T-helper 1 cell treated with Interleukin-12 subunit alpha and Interleukin-12 subunit beta and Interleukin-4 antibody, amounts not matched to agents 30 μg/mL and 1 μg/mL, for 36 hours (primary cell): ENCODE measurements at regions not wholly inside any gene's neighbourhood (a gene's known extent, or its start where the extent isn't known, plus 50 kb on each side); places are given as distances from the start of the nearest gene placed in this dataset.

ENCODE experiments used
- H3K27ac Mint-ChIP-seq: one replicate; pipeline ENCODE4 v1.8.0; 2021; ENCODE audit warnings: mild to moderate bottlenecking, mixed read lengths
- H3K27me3 Mint-ChIP-seq: one replicate; pipeline ENCODE4 v1.8.0; 2021; ENCODE audit warnings: low read depth, mixed read lengths
- H3K36me3 Mint-ChIP-seq: one replicate; pipeline ENCODE4 v1.8.0; 2021; ENCODE audit warnings: low read depth, mixed read lengths
- H3K4me1 Mint-ChIP-seq: one replicate; pipeline ENCODE4 v1.8.0; 2021; ENCODE audit warnings: low read depth, mixed read lengths
- H3K4me3 Mint-ChIP-seq: one replicate; pipeline ENCODE4 v1.8.0; 2021; ENCODE audit warnings: mild to moderate bottlenecking, moderate library complexity, mixed read lengths
- H3K9me3 Mint-ChIP-seq: one replicate; pipeline ENCODE4 v1.8.0; 2021; ENCODE audit warnings: mixed read lengths

DNA sequence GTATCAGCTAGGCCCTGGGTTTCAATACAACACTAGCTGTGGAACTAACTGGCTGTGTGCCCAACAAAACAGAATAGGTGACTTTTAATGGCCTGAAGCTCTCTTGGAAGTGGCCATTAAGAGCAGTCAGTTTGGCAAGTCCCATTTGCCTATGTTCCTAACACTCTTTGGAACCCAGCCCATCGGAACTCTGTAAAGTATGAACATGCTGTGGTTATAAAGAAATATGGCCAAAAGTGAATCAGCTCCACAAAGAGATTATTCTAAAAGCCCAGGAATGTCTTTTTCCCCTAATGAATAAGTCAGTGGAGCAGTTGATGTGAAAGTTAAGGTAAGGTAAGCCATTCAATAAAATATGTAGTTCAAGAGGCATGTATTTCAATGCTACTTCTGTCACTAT is 223.7 kb upstream of the ADAMTS5 start:
- Mint-ChIP-seq H3K36me3 (no peaks in the 10 kb centered on the region), H3K9me3 (peaks cover 15% of the 10 kb centered on the region), H3K27me3 (no peaks in the 10 kb centered on the region), H3K27ac (no peak overlapping the region), H3K4me3 (no peak overlapping the region), H3K4me1 (no peaks in the 10 kb centered on the region)

DNA sequence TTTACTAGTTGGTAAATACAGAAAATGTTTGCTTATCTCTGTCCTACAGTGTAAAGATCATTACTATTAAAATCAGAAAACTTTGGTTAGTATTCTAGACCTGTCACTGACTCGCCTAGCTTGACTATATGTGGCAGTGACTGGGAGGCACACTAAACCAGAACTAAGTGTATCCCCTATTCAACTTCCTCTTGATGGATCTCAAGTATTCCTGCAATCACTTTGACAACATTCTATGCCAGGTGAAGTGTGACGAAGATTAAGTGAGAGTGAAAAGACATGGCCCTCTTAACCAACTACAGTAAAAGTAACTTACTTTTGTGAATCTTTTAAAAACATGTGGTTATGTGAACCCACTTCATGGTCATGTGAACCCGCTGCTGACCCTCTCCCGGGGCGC is 223.0 kb upstream of the ADAMTS5 start:
- no peak overlapping the region for H3K4me3 Mint-ChIP-seq
- H3K9me3 Mint-ChIP-seq: peaks cover 15% of the 10 kb centered on the region
- no peaks in the 10 kb centered on the region for H3K27me3 Mint-ChIP-seq
- H3K36me3 Mint-ChIP-seq: no peaks in the 10 kb centered on the region
- H3K27ac Mint-ChIP-seq: no peak overlapping the region
- no peaks in the 10 kb centered on the region for H3K4me1 Mint-ChIP-seq

DNA sequence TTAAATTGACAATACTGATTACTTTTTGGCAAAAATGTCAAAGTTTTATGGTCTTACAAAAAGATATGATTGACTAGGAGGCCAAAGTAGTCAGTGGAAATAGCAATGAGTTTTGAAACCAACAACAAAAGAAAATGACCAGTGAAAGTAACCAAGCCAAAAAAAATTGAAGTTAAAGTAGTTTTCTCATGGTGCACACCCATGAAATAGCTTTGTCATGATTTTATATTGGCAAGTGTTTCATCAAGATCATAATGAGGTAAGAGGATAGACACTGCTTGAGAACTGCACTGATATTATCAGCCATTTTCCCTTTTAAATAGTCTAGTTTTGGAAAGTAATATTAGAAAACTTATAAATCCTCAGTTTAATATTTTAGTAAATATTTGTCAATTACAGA is 206.2 kb upstream of the ADAMTS5 start:
- Mint-ChIP-seq H3K9me3 (peaks cover 11% of the 10 kb centered on the region), H3K36me3 (no peaks in the 10 kb centered on the region), H3K4me3 (no peak overlapping the region), H3K4me1 (no peaks in the 10 kb centered on the region), H3K27ac (no peak overlapping the region), H3K27me3 (no peaks in the 10 kb centered on the region)

DNA sequence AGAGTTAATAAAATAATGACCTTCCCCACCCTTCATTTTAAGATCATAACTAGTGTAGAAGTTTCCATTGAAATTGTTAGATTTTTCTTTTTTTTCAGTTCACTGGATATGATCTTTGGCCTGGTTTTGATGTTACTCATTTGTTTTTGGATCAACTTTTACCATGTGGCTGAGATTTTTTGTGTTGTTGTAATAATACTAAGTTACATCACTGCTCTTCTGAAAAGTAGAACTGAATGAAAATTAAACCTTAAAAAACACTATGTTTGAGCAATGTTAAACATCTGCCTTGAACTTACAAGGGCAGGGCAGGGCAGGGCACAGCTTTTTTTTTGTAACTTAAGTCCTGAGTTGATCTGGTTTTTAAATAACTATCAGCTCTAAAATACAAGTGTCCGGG is 204.8 kb upstream of the ADAMTS5 start:
- Mint-ChIP-seq H3K4me3 (no peak overlapping the region), H3K27me3 (no peaks in the 10 kb centered on the region), H3K4me1 (no peaks in the 10 kb centered on the region), H3K36me3 (no peaks in the 10 kb centered on the region), H3K27ac (no peak overlapping the region), H3K9me3 (peaks cover 11% of the 10 kb centered on the region)

DNA sequence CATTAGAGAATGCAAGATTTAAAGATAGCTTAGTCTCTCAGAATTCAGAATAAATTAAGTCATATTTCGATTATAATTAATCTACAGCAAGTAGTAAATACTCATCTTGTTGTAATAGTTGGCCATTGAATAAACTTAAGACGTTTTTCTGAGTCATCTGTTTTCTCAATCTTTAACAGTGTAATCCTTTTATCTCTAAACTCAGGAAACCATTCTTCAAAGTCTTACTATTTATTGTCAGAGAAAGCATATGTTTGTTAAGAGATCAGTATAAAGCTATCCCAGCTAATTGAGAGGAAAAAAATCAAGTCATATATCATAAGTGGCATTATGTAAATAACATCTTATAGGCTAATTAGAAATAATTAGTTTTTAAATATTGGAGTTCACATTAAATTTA is 201.2 kb upstream of the ADAMTS5 start:
- H3K36me3 Mint-ChIP-seq: no peaks in the 10 kb centered on the region
- H3K4me3 Mint-ChIP-seq: no peak overlapping the region
- H3K27me3 Mint-ChIP-seq: no peaks in the 10 kb centered on the region
- H3K27ac Mint-ChIP-seq: no peak overlapping the region
- peaks cover 14% of the 10 kb centered on the region for H3K9me3 Mint-ChIP-seq
- no peaks in the 10 kb centered on the region for H3K4me1 Mint-ChIP-seq

DNA sequence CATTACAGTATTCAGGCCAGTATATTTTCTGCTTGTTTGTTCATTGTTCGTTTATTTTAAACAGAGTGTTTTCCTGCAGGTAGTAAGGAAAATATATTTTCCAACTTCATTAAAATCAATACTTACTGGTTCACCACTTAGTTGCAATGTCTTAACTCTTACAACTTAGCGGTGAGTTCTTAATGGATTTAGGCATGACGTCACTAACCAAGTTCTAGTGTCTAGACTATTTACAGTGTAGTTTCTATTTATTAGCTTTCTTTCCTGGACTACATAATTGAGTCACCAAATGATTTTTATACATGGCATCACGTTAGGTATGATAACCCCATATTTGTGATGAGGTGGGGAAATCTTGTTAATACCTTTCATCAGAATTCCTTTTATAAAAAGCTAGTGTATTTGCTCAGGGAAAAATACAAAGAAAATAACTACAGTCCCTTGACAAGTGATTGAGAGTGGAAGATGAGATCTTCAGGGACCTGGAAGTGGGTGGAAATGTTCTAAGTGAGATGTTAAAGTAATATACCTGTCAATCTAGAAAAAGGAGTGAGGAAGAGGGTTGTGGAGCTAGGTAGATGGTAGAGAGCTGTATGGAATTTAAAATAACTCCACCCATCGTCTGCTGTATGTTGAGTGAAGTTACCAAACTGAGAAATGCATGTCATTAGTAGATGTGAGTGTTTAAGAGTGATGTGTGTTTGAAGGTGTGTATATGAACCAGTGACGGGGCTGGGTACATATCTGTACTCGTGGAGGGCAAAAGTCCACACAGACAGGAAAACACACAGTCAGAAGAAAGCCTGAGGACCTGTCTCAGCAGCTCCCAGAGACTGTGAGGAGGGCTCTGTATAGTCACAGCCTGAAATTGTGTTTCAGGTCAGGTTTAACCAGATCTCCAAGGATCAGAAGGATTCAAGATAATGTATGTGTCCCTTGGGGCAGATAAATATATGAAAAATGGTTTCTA is 197.6 kb upstream of the ADAMTS5 start:
- Mint-ChIP-seq H3K9me3 (peaks cover 17% of the 10 kb centered on the region), H3K4me3 (no peak overlapping the region), H3K36me3 (no peaks in the 10 kb centered on the region), H3K27ac (no peak overlapping the region), H3K27me3 (no peaks in the 10 kb centered on the region), H3K4me1 (no peaks in the 10 kb centered on the region)

DNA sequence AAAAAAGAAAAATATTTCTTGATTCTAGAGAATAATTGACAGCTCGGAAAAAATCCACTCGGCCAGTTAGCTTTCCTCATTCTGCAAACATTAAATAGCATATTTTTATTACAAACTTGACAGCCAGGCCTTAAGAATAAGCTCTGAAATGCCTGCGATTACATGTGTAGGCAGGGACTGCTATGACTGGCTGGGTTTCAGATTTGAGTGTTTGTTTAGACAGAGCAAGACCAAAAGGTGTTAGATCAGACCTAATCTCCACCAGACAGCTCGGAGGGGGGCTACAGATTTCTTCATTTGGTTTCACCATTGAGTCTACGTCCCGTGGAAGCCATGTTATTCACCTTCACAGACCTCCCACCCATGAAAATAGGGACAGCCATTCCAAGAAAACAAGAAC is 192.1 kb upstream of the ADAMTS5 start:
- H3K4me1 Mint-ChIP-seq: no peaks in the 10 kb centered on the region
- H3K4me3 Mint-ChIP-seq: no peak overlapping the region
- no peak overlapping the region for H3K27ac Mint-ChIP-seq
- no peaks in the 10 kb centered on the region for H3K36me3 Mint-ChIP-seq
- no peaks in the 10 kb centered on the region for H3K27me3 Mint-ChIP-seq
- peaks cover 3% of the 10 kb centered on the region for H3K9me3 Mint-ChIP-seq

DNA sequence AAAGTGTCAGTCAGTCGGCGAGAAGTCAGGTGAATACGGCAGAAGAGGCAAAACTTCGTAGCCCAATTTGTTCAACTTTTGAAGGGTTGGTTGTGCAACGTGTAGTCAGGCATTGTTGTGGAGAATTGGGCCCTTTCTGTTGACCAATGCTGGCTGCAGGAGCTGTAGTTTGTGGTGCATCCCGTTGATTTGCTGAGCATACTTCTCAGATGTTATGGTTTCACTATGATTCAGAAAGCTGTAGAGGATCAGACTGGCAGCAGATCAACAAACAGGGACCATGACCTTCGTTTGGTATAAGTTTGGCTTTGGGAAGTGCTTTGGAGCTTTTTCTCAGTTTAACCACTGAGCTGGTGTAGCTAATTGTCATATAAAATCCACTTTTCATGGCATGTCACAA is 190.2 kb upstream of the ADAMTS5 start:
- Mint-ChIP-seq H3K36me3 (no peaks in the 10 kb centered on the region), H3K27me3 (no peaks in the 10 kb centered on the region), H3K9me3 (peaks cover 6% of the 10 kb centered on the region), H3K27ac (no peak overlapping the region), H3K4me1 (no peaks in the 10 kb centered on the region), H3K4me3 (no peak overlapping the region)

DNA sequence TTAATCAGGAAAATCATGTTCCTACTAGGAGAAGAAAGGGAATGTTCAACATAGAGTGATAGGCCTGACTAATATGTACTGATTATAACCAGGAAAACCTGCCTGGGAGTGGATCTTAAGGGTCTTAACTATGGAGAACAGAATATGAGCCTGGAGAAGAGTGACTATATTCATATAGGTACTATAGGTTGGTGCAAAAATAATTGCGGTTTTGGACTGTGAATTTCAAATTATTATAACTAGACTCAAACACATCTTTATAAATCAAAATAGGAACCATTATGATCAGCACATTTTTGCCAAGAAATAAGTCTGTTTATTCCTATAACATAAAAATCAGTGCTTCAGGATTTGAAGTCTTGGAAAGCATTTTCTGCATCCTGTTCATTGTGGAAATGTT is 189.8 kb upstream of the ADAMTS5 start:
- Mint-ChIP-seq H3K36me3 (no peaks in the 10 kb centered on the region), H3K9me3 (peaks cover 4% of the 10 kb centered on the region), H3K4me3 (no peak overlapping the region), H3K4me1 (no peaks in the 10 kb centered on the region), H3K27ac (no peak overlapping the region), H3K27me3 (no peaks in the 10 kb centered on the region)

DNA sequence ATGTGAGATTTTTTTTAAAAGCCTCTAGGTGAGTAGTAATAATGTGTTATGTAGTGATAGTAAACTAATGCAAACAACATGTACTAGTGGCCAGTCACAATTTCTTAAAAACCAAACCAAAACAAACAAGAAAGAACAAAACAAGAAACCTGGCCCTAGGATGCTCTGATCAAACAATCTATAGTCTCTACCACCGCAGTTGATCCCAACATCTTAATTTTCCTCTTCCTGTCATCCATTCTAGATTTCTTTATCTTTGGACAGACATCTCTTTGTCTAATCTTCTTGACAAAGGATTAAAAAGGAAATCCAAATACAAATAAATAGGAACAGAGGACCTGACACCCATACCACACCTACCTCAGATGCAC is 188.2 kb upstream of the ADAMTS5 start:
- Mint-ChIP-seq H3K4me1 (no peaks in the 10 kb centered on the region), H3K36me3 (no peaks in the 10 kb centered on the region), H3K4me3 (no peak overlapping the region), H3K27me3 (no peaks in the 10 kb centered on the region), H3K27ac (no peak overlapping the region), H3K9me3 (peaks cover 3% of the 10 kb centered on the region)

DNA sequence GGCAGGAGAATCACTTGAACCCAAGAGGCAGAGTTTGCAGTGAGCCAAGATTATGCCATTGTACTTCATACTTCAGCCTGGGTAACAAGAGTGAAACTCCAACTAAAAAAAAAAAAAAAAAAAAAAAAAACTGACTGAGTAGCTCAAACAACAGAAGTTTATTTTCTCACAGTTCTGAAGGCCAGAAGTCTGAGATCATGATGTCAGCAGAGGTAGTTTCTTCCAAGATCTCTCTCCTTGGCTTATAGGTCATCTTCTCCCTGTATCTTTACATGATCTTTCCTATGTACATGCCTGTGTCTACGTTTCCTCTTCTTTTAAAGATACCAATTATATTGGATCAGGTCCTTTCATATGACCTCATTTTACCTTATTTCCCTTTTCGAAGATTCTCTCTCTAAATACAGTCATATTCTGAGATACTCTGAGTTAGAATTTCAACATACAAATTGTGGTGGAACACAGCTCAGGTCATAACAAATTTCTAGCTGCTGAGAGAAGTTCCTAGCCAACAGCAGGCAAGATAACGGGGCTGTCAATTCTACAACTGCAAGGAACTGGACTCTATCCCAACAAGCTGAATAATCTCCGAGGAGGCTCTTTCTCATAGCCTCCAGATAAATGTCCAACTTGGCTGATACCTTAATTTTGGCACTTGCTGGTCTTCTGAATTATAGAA is 187.7 kb upstream of the ADAMTS5 start:
- Mint-ChIP-seq H3K27me3 (no peaks in the 10 kb centered on the region), H3K27ac (no peak overlapping the region), H3K9me3 (peaks cover 3% of the 10 kb centered on the region), H3K36me3 (no peaks in the 10 kb centered on the region), H3K4me3 (no peak overlapping the region), H3K4me1 (no peaks in the 10 kb centered on the region)

DNA sequence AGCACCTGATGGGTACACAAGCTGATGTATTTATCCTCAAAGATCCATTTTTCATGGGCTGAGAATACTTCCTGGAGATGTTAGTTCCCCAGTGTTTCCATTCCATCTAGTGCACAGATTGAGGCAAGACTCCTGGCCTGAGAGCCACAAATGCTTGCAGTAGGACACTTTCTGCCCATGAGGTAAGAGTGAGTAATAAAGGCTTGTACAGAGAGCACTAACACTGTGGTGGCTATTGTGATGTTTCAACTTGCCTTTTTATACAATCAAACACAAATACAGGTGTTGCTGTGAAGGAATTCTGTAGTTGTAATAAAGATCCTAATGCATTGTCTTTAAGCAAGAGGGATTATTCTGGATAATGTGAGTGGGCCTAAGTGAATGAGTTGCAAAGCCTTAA is 186.1 kb upstream of the ADAMTS5 start:
- Mint-ChIP-seq H3K27me3 (no peaks in the 10 kb centered on the region), H3K27ac (no peak overlapping the region), H3K4me1 (no peaks in the 10 kb centered on the region), H3K36me3 (no peaks in the 10 kb centered on the region), H3K4me3 (no peak overlapping the region), H3K9me3 (peaks cover 3% of the 10 kb centered on the region)

DNA sequence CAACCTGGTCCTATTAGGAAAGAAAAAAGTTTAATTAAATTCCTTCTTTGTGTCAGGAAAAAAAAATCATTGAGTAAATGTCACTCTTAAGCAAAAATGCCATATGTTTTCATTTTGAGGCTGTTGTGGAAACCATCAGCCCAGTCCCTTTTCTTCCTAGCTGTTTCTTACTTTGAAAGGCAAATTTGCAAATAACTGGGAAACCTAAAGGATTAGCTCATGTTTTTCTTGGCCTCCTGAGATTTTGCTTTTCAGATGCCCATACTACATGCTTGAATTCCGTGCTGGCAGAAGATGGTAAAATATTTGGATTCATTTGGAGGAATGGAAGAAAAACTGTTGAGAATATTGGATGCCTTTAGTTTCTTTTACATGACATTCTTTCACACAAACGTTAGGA is 182.1 kb upstream of the ADAMTS5 start:
- no peaks in the 10 kb centered on the region for H3K4me1 Mint-ChIP-seq
- no peaks in the 10 kb centered on the region for H3K36me3 Mint-ChIP-seq
- H3K27me3 Mint-ChIP-seq: no peaks in the 10 kb centered on the region
- H3K27ac Mint-ChIP-seq: no peak overlapping the region
- H3K9me3 Mint-ChIP-seq: peaks cover 7% of the 10 kb centered on the region
- H3K4me3 Mint-ChIP-seq: no peak overlapping the region

DNA sequence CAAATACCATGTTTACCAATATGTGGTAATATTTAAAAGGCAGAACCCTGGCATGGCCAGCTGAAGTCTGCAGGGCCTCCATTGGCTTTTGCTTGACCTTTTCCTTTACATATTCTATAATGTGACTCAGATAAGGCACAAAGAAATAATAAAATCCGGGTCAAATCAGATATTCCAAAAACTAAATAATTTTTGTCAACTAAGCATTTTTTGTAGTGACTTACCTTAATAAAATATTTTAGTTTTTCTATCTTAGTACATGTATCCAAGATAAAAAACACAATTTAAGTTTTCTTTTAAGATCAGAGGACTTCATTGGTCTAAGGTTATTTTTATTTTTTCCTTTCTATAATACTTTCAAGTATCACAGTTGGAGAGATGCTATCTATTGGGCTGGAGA is 179.4 kb upstream of the ADAMTS5 start:
- H3K27me3 Mint-ChIP-seq: no peaks in the 10 kb centered on the region
- no peak overlapping the region for H3K4me3 Mint-ChIP-seq
- H3K4me1 Mint-ChIP-seq: no peaks in the 10 kb centered on the region
- no peaks in the 10 kb centered on the region for H3K36me3 Mint-ChIP-seq
- H3K9me3 Mint-ChIP-seq: peaks cover 8% of the 10 kb centered on the region
- H3K27ac Mint-ChIP-seq: no peak overlapping the region

DNA sequence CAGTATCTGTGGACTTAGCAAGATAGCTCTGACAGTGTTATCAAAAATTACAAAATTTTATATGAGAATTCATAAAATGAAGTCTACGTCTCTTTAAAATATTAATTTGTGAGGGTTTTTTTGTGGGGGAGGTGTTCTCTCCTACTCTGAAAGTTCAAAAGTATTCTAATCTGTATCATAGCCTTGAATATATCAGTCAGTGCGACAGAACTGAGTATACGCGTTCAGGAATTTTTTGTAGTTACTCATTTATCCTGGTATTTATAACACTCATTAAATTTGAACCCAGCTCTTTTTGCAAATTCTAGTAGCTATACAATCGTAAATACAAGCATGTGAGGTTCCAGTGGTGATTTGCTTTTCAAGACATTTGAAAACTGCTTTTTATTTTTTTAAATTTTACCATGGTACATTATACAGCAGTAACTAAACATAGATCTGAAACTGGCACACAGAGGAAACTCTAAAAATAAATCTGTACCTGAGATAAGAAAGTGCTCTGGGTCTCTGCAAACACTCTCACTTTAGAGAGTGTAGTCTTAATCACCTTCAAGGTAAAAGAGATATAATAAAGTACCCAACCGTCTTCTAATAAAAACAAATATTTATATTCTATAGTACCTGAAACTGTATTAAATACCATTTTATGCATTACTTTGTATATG is 178.4 kb upstream of the ADAMTS5 start:
- no peaks in the 10 kb centered on the region for H3K36me3 Mint-ChIP-seq
- H3K27ac Mint-ChIP-seq: no peak overlapping the region
- no peaks in the 10 kb centered on the region for H3K4me1 Mint-ChIP-seq
- H3K4me3 Mint-ChIP-seq: no peak overlapping the region
- peaks cover 13% of the 10 kb centered on the region for H3K9me3 Mint-ChIP-seq
- H3K27me3 Mint-ChIP-seq: no peaks in the 10 kb centered on the region
